Ishikawa (cell line): ENCODE measurements at regions not wholly inside any gene's neighbourhood (a gene's known extent, or its start where the extent isn't known, plus 50 kb on each side); places are given as distances from the start of the nearest gene placed in this dataset.

Experiments used
- EP300 ChIP-seq: IDR thresholded peaks from 2 replicates; pipeline ENCODE4 v1.6.1; 2012; ENCODE audit warnings: borderline replicate concordance
- TEAD4 ChIP-seq: IDR thresholded peaks from 2 replicates; pipeline ENCODE4 v1.6.1; 2012
- TF ChIP-seq, protein P1 (sequence below): IDR thresholded peaks from 2 replicates; pipeline ENCODE4 v1.6.1; 2012

DNA sequence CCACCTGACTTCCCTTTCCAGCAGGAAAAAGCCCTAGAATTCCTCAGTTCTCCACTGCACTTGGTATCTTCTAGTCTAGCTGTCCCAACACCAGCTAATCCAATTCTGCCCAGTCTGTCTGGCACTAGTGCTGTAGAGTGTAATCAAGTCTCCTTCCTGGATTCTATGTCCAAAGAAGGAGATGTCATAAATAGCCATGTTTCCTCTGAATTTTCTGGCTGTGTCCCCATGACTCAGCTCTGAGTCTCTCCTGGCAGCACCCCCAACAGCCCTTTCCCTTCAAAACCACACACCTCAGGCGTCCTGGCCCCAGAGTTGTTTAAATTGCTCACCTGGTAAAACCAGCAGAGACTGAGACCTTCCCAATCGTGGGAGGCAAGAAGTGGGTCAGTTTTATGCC is 197.2 kb downstream of the GRXCR1 start:
- TF ChIP-seq, protein P1, sequence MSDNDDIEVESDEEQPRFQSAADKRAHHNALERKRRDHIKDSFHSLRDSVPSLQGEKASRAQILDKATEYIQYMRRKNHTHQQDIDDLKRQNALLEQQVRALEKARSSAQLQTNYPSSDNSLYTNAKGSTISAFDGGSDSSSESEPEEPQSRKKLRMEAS, result no peak
- TF ChIP-seq EP300 (no peak), TEAD4 (no peak)
